ENCODE measurements at regions not wholly inside any gene's neighbourhood (a gene's known extent, or its start where the extent isn't known, plus 50 kb on each side); places are given as distances from the start of the nearest gene placed in this dataset.

DNA sequence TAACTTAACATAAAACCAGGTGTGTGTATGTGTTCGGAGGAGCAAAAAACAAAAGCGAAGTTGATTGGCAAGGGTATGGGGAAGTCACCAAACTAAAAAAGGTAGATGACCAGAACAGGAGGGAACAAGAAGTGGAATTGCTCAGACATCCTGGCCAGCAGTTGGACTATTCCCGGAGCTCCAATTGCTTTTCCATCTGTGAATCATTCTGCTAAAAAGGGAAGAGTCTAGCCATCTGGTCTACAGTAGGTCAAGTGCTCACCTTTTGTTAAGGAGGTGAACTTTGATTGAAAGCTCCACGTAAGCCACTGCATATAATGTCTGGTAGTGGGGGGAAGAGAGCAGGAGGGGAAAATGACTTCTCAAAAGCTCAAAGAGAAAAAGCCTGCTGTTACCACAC lies 50.0 kb upstream of the BET1 start:
- DNase-seq (ENCODE audit: low read depth), result no peak

- no peak for DNase-seq (ENCODE audit: low read depth)
Observed at GRCh38 chr7:94055963-94056362, 51.8 kb upstream of the BET1 start.

- no peak for DNase-seq (ENCODE audit: low read depth)
Observed at GRCh38 chr7:94056796-94057207, 52.6 kb upstream of the BET1 start.

GRCh38 chr7:94057955-94058354 lies 53.8 kb upstream of the BET1 start:
- DNase-seq (ENCODE audit: low read depth), result no peak

- DNase-seq (ENCODE audit: low read depth), result no peak
Observed at GRCh38 chr7:94059746-94060145, 55.6 kb upstream of the BET1 start.

- no peak for DNase-seq (ENCODE audit: low read depth)
Observed at GRCh38 chr7:94060752-94061151, 56.6 kb upstream of the BET1 start.

DNA sequence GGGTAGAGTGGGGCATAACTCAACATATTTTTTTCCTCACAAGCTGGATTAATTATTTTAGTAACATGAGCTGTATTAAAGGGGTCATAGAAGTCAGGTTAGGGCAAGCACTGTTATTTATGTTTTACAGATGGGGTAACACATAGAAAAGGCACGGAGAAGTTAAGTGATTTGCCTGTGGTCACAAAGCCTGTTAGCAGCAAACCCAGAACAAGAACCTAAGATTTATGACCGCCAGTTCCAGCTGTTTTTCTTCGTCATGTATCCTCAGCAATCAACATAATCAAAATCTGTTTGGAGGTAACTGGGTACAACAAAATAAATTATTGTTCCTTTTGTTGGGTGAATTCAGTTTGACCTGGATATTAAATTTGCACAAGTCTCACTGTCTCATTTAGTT lies 57.2 kb upstream of the BET1 start:
- no peak for DNase-seq (ENCODE audit: low read depth)

GRCh38 chr7:94062372-94062771 lies 58.2 kb upstream of the BET1 start:
- DNase-seq (ENCODE audit: low read depth), result no peak

- no peak for DNase-seq (ENCODE audit: low read depth)
Observed at GRCh38 chr7:94064541-94065191, 60.5 kb upstream of the BET1 start.

GRCh38 chr7:94067047-94067446 lies 62.9 kb upstream of the BET1 start:
- no peak for DNase-seq (ENCODE audit: low read depth)

GRCh38 chr7:94067506-94067905 lies 63.4 kb upstream of the BET1 start:
- DNase-seq (ENCODE audit: low read depth), result no peak

- no peak for DNase-seq (ENCODE audit: low read depth)
Observed at GRCh38 chr7:94069162-94069739, 65.1 kb upstream of the BET1 start.

DNA sequence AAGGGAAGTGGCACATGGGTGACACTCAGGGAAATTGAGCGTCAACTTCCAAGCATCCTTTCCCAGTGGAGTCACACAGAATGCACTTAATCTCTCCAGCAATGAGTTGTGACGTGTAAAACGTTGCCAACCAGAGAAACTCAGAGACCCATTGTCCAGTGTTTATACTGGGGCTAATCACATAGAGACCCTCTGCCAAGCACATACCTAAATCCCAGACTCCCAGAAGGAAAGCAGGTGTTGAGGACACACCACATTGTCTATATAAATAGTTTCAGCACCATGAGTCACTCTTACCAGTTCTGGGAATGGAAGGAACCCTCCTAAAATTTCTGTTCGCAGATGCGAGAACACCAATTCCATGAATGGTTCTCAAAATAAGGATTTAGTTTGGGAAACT lies 76.4 kb upstream of the BET1 start:
- DNase-seq (ENCODE audit: low read depth), result no peak

DNA sequence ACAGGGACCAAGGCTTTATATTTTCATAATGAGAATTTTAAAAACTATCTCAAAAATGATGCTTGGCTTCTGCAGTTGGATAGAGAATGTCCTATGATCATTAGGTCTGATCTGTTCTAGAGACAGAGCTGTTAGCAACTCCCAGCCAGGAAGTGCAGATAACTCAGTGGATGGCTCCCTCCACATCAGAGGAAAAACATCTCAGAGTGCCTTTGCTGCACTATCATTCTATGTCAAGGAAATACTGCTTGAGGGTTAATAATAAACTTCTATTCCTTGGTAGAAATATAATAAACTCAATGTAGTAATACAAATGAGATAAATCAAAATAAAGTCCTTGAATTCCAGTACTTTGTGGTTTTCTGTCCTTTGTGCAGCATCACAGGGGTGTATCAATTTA lies 78.0 kb upstream of the BET1 start:
- no peak for DNase-seq (ENCODE audit: low read depth)

GRCh38 chr7:94087664-94088352 lies 83.7 kb upstream of the BET1 start:
- peak; percentile 9 for DNase-seq (ENCODE audit: low read depth)

DNA sequence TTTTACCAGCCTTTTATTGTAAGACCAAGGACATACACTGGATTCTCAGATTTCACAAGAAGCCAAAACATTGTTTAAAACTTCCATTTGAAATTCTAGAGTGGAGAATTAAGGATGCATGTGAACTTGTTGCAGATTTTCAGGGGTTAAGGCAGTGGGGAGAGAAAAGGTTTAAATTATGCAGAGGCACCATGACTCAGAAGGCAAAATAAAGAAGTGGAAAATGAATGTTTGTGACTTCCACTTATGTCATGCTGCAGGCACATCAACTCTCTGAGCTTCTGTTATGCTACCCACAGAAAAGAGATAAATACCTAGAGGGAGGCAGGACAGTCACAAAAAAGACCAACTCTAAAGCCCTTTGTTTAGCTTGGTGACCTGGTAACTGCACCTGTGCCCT lies 84.4 kb upstream of the BET1 start:
- no peak for DNase-seq (ENCODE audit: low read depth)

DNA sequence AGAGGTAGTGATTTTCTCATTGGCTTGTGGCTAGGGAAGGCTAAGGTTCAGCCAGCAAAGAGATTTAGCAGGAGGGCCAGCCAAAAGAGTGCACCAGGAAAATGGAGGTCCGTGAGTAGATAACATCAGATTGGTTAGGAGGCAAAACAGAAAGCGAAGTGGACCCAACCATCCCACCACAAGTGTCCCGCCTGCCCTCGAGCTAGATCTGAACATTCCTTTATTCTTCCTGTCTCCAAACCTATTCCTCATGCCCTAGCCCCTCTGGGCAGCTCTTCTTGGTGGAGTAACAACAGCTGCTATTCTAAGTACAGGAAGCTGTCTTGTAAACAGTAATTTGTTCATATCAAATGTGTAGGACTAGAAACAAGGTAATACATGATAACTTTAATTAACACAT lies 85.7 kb upstream of the BET1 start:
- DNase-seq (ENCODE audit: low read depth), result no peak

- DNase-seq (ENCODE audit: low read depth), result no peak
Observed at GRCh38 chr7:94092980-94093379, 88.8 kb upstream of the BET1 start.

DNA sequence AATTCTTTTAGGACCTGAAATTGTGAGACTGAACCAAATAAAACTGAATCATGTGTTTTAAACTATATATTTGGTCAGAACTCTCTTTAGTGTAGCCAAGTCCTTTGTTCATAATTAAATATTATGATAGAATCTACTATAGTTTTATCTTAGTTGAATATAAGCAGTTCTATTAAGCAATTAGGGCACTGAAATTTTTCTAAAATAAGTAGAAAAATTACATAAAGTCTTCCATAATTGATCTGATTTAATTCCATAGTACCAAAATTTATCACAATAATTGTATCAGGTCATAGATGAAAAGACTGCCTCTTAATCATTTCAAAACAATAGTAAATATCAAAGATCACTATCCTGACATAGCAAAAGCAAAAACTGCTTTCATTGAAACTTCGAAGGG lies 90.1 kb upstream of the BET1 start:
- no peak for DNase-seq (ENCODE audit: low read depth)

- DNase-seq (ENCODE audit: low read depth), result no peak
Observed at GRCh38 chr7:94095316-94096009, 91.3 kb upstream of the BET1 start.

- DNase-seq (ENCODE audit: low read depth), result no peak
Observed at GRCh38 chr7:94099679-94100078, 95.5 kb upstream of the BET1 start.

GRCh38 chr7:94100723-94101345 lies 96.7 kb upstream of the BET1 start:
- DNase-seq (ENCODE audit: low read depth), result no peak

GRCh38 chr7:94104301-94104700 lies 100.1 kb upstream of the BET1 start:
- DNase-seq (ENCODE audit: low read depth), result no peak
